ENCODE measurements at regions not wholly inside any gene's neighbourhood (a gene's known extent, or its start where the extent isn't known, plus 50 kb on each side); places are given as distances from the start of the nearest gene placed in this dataset.

DNA sequence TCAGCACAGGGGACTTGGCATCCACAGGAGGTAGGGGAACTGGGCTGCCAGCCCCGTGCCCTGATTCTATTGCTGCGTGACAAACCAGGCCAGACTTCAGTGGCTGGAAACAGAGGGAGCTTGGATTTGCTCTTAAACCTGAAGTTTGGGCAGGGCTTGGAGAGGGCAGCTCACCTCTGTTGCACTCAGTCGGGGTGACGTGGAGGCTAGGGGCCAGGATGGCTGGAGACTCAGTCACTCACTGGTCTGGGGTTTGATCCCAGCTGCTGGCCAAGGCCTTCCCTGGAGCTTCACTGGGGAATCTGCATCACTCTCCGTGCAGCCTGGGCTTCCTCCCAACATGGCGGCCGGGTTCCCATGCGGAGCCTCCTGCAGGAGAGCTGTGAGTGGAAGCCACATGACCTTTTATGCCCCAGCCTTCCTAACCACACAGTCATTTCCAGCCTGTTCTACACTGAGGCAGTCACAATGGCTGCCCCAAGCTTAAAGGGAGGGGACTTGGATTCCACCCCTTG is 175.2 kb upstream of the HDAC4 start:
- H3K9me3 ChIP-seq: peaks cover 0 to 6% (median 0%) of the 10 kb centered on the region in 4 donors

DNA sequence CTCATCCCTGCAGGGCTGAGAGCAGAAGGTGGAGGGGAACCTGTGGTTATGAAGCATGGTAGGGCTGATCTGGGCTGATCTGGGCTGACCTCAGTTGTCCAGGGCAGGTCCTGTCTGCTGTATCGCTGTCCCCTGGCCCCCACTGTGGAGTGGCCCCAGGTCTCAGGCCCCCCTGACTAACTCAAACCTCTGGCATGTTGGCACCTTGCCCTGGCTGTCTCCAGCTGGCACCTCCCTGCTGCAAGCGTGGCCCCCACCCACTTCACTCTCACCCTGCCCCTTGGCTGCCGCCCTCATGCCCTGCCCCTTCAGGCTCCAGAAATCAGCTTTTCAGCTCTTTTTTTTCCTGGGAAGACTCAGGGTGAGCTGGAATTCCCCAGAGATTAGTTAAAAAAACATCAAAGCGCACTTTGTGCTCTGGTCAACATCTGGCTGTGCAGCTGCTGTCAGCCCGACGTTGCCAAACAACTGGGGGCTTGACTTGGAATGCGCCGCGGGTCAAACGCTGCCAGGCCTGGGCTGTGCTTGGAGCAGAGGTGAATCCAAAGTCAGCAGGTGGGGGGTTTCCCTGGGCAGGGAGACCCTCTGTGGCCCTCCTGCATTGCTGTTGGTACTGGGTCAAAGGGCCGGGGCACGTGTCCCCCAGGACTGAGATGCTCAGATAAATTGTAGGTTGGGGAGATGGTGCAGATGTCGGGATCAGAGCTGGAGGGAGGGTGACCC is 173.8 kb upstream of the HDAC4 start:
- TF ChIP-seq, protein P1, sequence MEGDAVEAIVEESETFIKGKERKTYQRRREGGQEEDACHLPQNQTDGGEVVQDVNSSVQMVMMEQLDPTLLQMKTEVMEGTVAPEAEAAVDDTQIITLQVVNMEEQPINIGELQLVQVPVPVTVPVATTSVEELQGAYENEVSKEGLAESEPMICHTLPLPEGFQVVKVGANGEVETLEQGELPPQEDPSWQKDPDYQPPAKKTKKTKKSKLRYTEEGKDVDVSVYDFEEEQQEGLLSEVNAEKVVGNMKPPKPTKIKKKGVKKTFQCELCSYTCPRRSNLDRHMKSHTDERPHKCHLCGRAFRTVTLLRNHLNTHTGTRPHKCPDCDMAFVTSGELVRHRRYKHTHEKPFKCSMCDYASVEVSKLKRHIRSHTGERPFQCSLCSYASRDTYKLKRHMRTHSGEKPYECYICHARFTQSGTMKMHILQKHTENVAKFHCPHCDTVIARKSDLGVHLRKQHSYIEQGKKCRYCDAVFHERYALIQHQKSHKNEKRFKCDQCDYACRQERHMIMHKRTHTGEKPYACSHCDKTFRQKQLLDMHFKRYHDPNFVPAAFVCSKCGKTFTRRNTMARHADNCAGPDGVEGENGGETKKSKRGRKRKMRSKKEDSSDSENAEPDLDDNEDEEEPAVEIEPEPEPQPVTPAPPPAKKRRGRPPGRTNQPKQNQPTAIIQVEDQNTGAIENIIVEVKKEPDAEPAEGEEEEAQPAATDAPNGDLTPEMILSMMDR (IDR thresholded peaks at IDR 0.05): no peak
- TF ChIP-seq EP300 (IDR thresholded peaks at IDR 0.05) (no peak), POLR2A (IDR thresholded peaks at IDR 0.05) (no peak)
- Histone ChIP-seq H3K36me3 (no peaks in the 10 kb centered on the region), H3K27ac (no peak overlapping the region), H3K9me3 (peaks cover 0 to 6% (median 0%) of the 10 kb centered on the region in 4 donors), H3K4me1 (peaks cover 0 to 9% (median 0%) of the 10 kb centered on the region in 4 donors), H3K27me3 (no peaks in the 10 kb centered on the region), H3K4me3 (no peak overlapping the region)
- 35 to 48% methylated on average over 13 of the region's 13 CpGs for WGBS, 2 donors
- no peak for DNase-seq (ENCODE audit: low spot score in 2 of 2)

More for the DNA sequence above, 175.2 kb upstream of the HDAC4 start:
- peaks cover 0 to 9% (median 0%) of the 10 kb centered on the region in 4 donors for H3K4me1 ChIP-seq
- no peak overlapping the region for H3K27ac ChIP-seq
- no peak for DNase-seq (ENCODE audit: low spot score in 2 of 2)
- TF ChIP-seq, protein P1 (IDR thresholded peaks at IDR 0.05): no peak
- TF ChIP-seq EP300 (IDR thresholded peaks at IDR 0.05) (no peak), POLR2A (IDR thresholded peaks at IDR 0.05) (no peak)
- H3K27me3 ChIP-seq: no peaks in the 10 kb centered on the region
- no peaks in the 10 kb centered on the region for H3K36me3 ChIP-seq
- H3K4me3 ChIP-seq: no peak overlapping the region
- 97 to 100% methylated on average over 7 to 8 of the region's 8 CpGs for WGBS, 2 donors

DNA sequence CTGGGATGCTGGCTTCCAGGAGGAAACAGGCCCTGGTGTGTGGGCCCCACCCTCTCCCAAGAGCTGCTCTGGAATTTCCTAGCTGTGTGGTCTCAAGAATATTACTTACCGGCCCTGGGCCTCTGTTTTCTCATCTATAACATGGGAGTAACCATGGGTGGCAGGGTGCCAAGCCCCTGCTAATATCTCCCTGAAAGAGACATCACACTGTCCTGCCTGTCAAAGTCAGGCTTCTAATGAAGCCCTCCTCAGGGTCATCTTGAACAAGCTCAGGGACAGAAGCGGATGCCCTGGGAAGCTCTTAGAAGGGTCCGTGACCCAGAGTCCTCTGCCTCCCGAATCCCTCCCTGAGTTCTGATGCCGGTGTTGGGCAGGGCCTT is 173.2 kb upstream of the HDAC4 start:
- Histone ChIP-seq H3K27ac (no peak overlapping the region), H3K27me3 (no peaks in the 10 kb centered on the region), H3K36me3 (no peaks in the 10 kb centered on the region), H3K9me3 (peaks cover 0 to 6% (median 0%) of the 10 kb centered on the region in 4 donors), H3K4me3 (no peak overlapping the region), H3K4me1 (peaks cover 0 to 9% (median 0%) of the 10 kb centered on the region in 4 donors)
- WGBS, 2 donors: 78 to 79% methylated on average over 5 of the region's 5 CpGs
- TF ChIP-seq POLR2A (IDR thresholded peaks at IDR 0.05): no peak
- TF ChIP-seq EP300 (IDR thresholded peaks at IDR 0.05): no peak
- TF ChIP-seq, protein P1 (IDR thresholded peaks at IDR 0.05): no peak
- DNase-seq (ENCODE audit: low spot score in 2 of 2): no peak

DNA sequence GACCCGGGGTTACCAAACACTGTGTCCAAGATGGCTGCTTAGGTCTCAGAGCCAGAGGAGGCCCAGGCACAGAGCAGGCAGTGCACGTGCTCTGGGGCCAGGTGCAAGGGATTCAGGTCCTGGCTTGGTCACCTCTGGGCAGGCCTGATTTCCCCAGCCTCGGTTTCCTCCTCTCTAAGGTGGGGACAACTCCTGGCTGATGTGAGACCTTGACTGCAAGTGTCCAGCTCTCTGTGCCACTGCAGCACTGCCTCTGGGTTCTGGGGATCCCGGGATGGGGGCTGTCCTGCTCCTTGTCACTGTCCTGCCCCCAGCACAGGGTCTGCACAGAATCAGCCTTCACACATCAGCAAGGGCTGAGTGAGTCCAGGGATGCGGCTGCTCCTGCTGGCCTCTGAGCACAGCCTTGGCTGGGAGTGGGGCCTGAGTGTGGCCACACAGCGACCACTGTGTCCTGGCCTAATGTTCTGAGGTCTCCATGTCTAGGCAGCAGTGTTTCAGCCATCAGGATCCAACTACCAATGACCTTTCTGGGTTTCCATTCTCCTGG is 170.2 kb upstream of the HDAC4 start:
- WGBS, 2 donors: 77 to 86% methylated on average over 4 to 5 of the region's 6 CpGs
- peaks cover 0 to 9% (median 0%) of the 10 kb centered on the region in 4 donors for H3K4me1 ChIP-seq
- no peaks in the 10 kb centered on the region for H3K36me3 ChIP-seq
- H3K4me3 ChIP-seq: no peak overlapping the region
- no peak for TF ChIP-seq POLR2A (IDR thresholded peaks at IDR 0.05)
- TF ChIP-seq EP300 (IDR thresholded peaks at IDR 0.05): no peak
- TF ChIP-seq, protein P1 (IDR thresholded peaks at IDR 0.05): no peak
- no peak overlapping the region for H3K27ac ChIP-seq
- peaks cover 0 to 4% (median 0%) of the 10 kb centered on the region in 4 donors for H3K9me3 ChIP-seq
- DNase-seq (ENCODE audit: low spot score in 2 of 2): no peak
- H3K27me3 ChIP-seq: no peaks in the 10 kb centered on the region

All from tibial nerve (tissue), 4 donors.